GM18858 (cell line): ENCODE measurements at regions not wholly inside any gene's neighbourhood (a gene's known extent, or its start where the extent isn't known, plus 50 kb on each side); places are given as distances from the start of the nearest gene placed in this dataset.

Source experiments
- ATAC-seq: cut with Tn5 transposase; IDR thresholded peaks from one replicate; pipeline ENCODE4 v1.9.1; 2021; ENCODE audit not compliant: unreplicated experiment

DNA sequence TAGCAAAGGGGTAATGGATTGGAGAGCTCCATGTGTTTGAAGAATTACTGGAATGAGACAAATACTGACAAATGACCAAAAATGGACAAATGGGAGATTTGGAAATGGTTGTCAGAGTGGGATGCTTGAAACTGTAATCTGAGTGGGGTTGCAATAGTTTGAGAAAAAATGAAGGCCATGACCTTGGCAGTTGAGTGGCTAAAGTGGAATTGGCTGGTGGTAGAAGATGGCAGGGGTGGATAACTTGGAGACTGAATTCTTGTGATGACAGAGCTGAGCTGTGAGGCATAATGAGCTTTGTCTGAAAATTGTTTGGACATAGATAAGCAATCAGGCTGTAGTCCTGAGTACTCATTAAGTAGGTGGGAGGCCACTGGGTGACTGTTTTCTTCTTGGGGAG, 222.5 kb upstream of the PRICKLE1 start:
- no peak for ATAC-seq

DNA sequence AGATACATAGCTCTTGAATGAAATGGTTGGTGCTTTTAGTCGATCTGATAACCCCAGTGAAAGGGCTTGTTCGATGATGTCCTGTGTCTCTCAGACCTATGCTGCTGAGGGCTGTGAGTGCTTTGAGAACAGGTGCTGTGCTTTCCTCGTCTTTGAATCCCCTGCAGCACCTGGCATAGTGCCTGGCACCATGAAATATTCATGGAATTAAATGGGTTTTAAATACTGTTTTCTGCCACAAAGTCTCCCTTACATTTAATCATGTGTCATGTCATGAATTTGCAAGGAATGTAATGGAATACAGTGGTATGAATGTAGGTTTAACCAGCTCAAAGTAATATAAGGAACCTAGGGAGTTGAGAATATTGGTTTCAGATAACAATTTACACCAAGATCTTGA, 220.5 kb upstream of the PRICKLE1 start:
- no peak for ATAC-seq

DNA sequence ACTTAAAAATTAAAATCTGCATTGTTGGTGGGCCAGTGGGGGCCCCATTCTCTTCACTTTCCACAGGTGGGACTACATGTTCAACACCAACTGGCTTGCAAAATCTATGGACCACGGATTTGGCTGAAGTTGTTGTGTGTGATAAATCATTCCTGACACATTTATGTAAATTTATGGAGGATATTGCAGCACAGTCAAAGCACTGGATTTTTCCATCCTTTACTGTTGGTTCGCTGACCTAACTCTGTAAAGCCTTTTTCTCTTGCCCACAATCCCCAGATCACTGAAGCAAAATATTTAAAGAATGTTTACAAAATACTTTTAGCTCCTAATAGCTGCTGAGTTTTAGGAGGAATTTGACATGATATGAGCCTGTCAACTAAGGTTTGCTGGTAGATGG, 219.7 kb upstream of the PRICKLE1 start:
- no peak for ATAC-seq

DNA sequence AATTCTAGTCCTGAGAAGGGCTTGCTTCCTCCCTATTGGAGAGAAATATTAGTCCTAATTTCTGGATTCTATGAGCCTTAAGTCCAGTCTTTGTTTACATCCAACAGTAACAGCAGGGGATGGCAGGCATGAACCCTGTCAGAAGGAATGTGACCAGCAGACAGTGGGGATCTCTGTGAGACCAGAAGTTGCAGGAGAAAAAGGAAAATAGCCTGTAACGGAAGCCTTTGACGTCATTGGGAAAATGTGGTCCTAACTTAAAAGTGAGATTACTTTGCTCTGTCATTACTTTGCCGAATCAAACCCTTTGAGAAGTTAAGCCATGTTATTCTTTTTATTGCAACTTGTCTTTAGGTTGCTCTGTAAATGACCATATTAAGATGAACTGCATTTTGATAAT, 218.2 kb upstream of the PRICKLE1 start:
- ATAC-seq = no peak

DNA sequence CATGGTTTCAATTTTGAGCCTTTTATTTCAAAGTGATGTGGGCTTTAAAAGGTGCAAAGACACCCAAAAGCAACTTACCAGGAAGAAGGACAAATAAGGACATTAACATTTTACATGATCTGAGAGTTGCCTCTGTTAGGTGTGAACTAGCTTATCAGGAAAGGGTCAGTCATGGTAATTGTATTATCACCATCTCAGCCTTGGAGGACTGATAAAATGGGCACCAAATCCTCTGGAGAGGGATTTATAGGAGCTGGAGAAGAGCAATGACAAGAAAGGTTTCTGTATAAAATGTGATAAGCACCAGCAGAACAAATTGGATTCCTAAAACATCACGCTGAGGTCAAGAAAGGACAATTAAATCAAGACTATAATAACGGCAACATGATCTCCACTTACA, 217.7 kb upstream of the PRICKLE1 start:
- ATAC-seq = no peak

DNA sequence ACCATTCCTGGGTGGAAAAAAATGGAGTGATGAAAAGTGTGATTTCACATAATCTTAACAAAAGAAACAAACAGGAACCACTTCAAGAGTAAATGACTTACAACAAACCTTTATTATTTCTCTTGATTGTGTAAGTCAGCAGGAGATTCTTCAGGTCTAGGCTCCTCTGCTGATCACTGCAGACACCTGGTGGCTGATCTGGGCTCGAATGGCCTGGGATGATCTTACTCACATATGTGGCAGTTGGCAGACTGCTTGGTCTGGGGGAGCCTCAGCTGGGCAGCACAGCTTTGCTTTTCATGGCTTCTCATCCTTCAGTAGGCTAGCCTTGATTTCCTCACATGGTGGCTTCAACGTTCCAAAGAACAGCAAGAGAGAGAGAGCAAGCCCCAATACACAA, 215.4 kb upstream of the PRICKLE1 start:
- ATAC-seq = no peak

DNA sequence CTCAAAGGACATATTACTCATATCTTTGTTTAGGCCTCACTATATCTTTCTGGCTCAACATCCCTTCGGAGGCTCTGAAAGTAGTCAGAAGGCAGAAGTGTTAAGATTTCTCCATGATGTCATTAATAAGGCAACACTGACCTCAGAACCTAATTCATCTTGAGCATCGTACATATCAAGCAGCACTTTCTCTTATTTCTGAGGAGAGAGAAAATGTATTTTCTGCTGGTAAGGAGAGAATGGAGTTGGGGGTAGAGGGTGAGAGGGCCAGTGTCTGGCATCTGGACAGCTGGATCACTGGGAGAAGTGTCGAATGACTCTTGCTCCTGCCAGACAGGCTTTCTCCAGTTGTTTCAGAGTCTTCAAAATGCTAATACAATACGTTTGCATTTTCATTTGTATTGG, 213.2 kb upstream of the PRICKLE1 start:
- ATAC-seq = no peak

DNA sequence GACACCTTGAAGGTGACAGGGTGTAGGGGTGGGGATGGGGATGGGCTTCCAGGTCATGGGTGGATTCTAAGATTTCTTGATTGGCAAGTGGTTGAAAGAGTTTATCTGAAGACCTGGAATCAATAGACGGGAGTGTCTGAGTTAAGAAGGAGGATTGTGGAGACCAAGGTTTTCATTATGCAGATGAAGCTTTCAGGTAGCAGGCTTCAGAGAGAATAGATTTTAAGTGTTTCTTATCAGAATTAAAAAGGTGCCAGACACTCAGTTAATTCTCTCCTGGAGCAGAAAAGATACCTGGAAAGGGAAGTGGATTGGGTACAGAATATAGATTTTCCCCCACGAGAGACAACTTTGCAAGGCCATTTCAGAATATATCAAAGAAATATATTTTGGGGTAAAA, 211.7 kb upstream of the PRICKLE1 start:
- ATAC-seq = no peak

DNA sequence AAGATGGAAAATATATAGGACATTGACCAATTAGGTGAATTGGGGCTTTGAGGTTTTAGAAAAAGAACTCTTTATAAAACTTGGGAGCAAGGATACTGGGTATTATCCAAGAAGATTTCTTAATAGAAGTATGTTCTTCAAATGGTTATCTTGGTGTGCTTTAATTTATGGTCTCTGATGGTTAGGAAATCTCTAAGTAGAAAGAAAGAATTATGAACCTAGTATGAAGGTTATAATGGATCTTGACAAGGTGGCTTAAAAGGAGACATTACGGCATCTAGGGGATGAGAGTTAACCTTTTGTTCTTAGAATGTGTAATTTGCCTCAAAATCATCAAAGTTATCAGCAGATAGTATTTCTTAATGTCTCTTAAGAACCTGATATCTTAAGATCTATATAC, 210.4 kb upstream of the PRICKLE1 start:
- ATAC-seq = no peak

DNA sequence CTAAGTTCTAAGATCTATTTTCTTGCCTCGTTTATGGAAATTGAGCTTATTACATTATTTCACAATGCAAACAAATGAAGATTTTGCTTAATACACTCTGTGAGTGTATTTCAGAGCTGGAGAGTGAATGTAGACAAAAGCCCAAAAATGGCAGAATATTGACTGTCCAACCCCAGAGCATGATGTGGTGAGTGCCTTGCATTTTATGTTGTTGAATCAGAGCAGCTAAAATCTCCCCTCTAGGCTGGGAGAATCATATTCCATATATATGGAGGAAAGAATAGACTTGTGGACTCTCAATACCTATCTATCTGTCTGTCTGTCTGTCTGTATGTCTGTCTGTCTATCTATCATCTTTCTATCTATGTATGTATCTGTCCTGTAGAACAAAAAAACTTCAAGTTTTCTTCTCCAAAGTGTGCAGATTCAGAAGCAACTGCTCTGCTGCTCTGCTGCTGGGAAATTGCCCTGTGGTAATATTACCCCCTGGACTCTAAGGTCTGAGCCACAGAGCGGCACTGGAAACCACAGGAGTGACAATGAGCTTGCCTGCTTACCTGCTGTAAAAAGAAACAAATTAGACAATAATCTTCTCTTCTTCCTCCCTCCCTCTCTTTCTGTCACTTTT, 209.4 kb upstream of the PRICKLE1 start:
- no peak for ATAC-seq

DNA sequence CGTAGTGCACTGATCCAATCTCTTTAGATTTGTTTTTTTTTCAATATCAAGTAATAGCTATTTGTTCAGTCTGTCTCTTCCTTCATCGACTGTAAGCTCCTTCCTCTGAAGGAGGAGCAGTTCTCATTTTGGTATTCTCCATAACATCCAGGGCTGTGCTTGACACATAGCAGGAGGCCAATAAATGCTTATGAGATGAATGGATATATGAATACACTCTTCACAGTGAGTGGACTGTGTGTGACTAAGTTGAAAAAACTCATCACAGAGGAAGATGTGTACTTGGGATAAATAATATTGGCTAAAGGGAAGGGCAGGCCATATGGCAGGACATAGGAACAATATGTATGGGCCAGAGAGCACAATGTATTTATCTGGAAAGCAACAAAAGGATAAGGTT, 205.3 kb upstream of the PRICKLE1 start:
- no peak for ATAC-seq

DNA sequence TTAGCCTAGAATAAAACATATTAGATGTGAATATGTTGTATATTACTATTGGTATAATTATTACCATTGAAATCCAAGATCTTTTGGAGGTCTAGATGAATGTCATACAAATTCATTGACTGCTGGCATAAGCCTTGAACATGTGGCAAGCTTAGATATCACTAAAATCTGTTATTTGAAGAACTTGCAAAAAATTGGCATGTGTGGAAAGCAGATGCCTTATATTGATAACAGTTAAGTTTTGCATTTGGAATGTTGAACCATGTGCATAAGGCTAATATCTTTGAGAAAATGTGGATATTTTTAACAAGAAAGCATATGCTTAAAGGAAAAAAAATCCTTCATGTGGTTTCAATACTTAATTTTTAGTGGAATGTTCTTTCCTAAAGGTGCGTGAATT, 203.6 kb upstream of the PRICKLE1 start:
- no peak for ATAC-seq

DNA sequence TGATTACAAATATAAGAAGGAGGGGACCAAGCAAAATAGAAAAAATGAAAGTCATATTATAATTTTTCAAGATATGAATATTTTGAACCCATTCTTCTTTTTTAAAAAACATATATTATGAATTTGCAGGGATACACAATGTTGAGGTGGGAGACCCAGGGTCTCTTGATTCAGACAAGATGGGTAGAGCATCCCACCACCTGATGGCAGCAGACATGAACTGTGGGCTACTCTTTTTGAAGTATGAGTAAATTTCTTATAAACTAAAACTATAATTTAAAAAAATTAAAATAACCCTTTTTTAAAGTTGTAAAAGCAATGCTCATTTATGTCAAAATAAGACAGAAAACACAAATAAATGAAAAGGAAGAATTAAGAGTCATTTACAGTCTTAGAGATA, 202.7 kb upstream of the PRICKLE1 start:
- no peak for ATAC-seq

DNA sequence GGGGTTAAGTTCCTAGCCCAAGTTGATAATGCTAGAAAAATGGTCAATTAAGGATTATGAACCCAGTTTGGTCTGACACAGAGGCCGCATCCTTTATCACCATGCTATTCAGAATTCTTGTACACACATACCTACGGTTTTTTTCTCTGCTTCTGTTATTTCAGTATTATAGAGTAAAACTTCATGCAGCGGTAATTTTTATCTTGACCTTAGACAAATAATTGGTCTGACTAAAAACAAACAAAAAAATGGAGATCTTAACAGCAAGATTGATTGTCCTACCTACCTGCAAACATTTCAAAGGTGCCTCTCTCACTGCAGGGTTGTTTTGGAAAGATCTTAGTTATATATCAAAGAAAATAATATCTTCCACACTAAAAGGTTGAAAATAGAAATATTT, 201.9 kb upstream of the PRICKLE1 start:
- ATAC-seq = no peak

DNA sequence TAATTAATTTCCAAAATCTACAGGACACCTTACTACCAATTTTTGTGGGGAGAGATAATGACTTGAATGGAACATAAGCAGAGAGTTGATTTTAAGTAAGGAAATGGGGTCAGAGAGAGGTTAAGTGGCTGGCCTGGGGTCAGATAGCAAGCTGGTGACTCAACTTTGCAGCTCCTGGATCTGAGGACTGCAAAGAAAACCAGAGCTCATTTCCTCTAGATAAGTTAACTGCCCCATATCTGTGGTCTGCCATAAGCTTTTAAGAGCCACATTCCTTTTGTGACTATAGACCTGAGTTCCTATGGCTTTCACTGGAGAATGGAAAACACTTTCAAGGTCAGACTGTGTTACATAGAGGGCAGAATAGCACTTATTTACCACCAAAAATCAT, 201.2 kb upstream of the PRICKLE1 start:
- ATAC-seq = no peak

DNA sequence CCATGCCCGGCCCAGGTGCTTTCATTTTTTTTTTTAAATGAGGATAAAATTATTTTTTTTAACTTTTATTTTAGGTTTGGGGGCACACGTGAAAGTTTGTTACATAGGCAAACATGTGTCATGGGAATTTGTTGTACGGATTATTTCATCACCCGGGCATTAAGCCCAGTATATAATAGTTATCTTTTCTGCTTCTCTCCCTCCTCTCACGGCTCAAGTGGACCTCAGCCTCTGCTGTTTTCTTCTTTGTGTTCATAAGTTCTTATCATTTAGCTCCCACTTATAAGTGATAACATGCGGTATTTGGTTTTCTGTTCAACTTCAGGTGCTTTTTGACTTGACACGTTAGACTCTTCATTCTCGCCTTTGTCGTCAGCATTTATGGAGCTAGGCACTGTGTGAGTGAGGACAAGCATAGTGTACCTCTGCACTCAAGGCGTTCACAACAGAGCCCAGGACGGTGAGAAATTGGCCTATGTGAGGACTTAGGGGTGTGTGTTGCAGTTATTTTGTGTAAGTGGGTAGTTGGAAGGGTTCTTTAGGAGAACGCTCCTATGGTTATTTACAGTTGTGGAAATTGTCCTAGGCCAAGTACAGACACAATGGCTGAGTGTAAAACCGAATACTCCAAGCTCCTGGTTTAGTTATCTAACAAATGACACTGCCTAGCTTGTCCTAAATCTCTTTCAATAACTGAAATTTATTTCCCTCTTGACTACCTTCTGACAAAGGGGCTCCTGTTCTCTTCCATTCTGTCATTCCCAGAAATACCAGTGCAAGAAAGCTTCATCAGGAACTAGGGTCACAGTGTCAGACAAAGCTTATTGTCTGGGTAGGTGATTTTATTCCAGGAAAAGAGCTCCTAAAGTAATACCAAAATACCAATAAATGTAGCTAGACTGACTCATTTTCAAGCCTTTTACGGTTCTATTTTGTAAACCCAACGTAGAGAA, 200.5 kb upstream of the PRICKLE1 start:
- no peak for ATAC-seq

DNA sequence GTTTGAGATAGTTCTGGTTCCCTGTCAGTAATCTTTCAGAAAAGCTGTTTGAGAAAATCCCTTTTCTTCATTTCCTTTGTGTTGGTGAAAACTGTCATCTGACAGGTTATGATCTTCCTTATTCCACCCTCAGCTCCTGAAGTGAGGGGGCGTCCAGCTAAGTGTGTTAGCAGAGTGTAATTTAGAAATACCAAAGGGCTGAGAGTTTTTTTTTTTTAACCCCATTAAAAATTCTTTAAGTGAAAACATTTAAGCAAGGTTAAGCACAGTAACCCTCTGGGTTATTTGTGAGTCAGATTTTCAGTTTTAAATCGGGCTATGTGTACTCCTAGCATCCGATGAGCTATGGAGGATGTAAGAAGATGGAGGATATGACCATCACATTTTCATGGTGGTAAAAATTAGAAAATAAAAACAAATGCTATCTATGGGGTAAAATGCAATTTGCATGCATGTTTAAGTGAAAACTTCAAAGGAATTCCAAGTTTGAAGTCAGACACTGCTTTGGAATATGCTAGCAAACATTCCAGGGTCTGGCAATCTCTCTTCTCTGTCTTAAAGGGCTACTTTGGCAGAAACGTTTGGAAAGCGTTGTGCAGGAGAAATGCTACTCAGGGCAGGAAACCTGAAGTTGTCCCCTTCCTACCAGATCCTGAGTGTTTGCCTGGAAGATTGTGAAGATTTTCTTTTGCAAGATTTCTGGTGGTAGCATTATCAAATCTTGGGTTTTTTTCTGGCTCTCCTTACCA, 197.0 kb upstream of the PRICKLE1 start:
- no peak for ATAC-seq

DNA sequence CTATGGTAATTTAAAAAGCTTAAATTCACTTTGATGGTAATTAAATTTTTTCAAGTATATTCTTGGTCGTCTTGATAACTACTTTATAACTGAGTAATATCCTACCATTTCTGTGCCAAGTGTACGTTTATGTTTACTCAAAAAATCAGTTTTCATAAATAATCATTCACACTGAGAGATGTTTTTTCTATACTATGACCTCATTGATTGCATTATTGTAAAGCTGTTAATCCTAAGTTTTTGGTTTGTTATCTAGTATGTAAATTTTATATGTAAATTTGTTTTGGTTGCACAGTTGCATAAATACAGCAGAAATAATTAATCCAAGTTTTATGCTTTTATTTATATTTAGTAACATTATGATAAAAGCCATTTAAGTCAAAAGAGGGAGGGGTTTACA, 196.4 kb upstream of the PRICKLE1 start:
- ATAC-seq = no peak

DNA sequence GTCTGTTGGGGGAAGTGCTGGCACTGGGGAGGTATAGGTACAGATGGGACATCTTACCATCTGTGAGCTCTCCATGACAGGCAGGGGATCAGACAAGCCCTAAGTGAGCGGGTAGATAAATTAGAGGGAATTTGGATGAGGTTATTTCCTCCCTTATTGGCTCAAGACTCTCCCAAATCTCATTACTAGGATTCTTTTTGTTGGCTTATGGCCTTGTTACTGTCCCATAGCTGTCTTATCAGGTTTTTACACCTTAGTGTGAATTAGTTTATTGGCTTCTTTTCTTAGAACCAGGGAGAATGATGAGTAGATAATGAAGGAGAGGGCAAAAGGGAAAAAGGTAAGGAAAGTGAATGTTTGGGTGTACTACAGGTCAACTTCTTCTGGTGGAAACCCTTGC, 191.1 kb upstream of the PRICKLE1 start:
- ATAC-seq = no peak

DNA sequence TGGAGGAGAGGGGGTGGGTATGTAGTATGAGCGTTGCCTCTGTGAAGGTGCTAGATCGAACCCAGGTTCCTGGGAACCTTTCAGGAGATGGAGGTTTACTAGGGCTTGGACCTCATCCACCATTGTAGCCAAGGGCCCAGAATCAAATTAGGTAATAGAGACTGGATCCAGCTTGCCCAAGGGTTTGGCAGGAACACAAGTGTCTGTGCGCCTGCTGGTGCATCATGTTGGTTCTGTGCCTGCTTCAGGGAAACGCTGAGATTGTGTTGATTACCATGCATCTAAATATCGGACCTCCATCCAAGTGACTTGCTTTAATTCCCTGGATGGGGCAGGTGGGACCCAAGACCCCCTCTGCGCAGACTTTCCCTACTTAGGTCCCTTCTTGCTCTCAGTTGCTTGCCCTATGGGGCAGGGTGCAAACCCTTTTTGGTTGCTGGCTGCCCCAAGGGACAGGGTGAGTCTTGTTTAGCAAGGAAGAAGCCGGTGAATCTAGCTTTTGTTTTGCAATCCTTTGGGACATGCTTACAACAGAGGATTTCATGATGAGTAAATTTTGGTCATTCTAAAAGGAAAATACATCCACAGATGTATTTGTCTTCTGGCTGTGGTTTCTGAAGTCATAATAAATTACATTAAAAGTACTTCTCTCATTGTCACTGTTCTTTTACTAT, 189.8 kb upstream of the PRICKLE1 start:
- no peak for ATAC-seq

DNA sequence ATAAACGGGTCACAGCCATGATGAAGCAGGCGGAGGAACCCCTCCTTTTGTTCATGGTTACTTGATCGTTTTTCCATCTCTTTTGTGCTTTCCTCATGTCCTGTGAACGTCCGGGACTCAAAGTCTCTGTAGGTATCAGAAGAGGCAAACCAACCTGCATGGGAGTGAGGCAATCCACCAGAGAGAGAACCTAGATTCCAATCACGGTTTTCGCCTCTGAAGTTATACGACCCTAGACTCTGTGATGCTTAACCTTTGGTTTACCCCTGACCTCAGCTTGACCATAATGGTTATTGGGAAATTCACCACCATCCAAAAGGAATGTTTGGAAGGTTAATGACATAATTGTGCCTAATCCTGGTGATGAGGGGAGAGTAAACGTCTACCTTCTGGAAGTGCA, 186.8 kb upstream of the PRICKLE1 start:
- ATAC-seq = no peak
